ENCODE measurements at regions not wholly inside any gene's neighbourhood (a gene's known extent, or its start where the extent isn't known, plus 50 kb on each side); places are given as distances from the start of the nearest gene placed in this dataset.
"Not testable (repeated sequence)": the region's sequence is repeated elsewhere in the genome, so short reads cannot be mapped to it uniquely, and the experiment has no call there.

DNA sequence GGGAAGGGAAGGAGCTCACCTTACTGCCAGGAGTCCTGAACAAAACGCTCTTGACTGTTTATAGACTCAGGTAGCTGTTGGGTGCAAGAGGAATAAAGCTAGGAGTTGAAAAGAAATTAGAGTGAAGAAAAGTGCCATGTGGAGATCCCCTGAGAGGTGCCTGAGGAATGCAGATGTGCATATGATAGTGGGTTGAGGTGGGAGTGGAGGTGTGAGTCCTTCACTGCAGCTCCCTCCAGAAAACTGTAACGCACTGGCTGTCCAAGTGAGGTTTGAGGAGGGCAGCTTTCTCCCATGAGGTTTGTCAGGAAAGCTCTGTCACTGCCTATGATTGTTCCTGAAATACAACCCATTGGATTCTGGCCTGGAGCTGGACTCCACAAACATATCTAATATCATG is 904.8 kb upstream of the POT1 start:
- Histone ChIP-seq H3K27ac (ENCODE audit: low read length) (no peak overlapping the region), H3K27me3 (ENCODE audit: control insufficient read depth, insufficient read depth) (no peaks in the 10 kb centered on the region), H3K9me3 (ENCODE audit: control insufficient read depth, low read length) (no peaks in the 10 kb centered on the region), H3K4me1 (ENCODE audit: control insufficient read depth, insufficient read depth, low read length) (no peaks in the 10 kb centered on the region), H3K4me3 (ENCODE audit: low read length) (no peak overlapping the region)
- intact Hi-C loops (cut with DNase I): no loop called here
- no peak for ATAC-seq
- DNase-seq: no peak
- 46% methylated on average over 2 of the region's 2 CpGs for WGBS

DNA sequence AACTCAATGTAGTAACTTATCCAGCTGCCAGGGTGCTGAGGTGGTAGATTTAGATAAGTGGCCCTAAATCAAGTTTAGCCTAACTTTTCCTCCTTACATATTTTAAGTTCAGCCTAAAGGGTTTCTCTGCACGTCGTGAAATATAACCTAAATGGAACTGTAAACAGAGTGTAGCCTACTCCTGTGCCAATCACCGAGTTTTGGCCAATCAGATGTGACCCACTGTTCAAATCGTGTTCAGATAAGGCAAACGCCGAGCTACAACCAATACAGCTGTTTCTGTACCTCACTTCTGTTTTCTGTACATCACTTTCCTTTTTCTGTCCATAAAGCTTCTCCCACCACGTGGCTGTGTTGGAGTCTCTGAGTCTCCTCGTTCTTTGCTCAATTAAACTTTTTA is 904.2 kb upstream of the POT1 start:
- Histone ChIP-seq H3K9me3 (ENCODE audit: control insufficient read depth, low read length) (no peaks in the 10 kb centered on the region), H3K27ac (ENCODE audit: low read length) (no peak overlapping the region), H3K4me3 (ENCODE audit: low read length) (no peak overlapping the region), H3K27me3 (ENCODE audit: control insufficient read depth, insufficient read depth) (no peaks in the 10 kb centered on the region), H3K4me1 (ENCODE audit: control insufficient read depth, insufficient read depth, low read length) (no peaks in the 10 kb centered on the region)
- DNase-seq: no peak
- ATAC-seq: no peak
- 63% methylated on average over 8 of the region's 8 CpGs for WGBS
- intact Hi-C loops (cut with DNase I): no loop called here

DNA sequence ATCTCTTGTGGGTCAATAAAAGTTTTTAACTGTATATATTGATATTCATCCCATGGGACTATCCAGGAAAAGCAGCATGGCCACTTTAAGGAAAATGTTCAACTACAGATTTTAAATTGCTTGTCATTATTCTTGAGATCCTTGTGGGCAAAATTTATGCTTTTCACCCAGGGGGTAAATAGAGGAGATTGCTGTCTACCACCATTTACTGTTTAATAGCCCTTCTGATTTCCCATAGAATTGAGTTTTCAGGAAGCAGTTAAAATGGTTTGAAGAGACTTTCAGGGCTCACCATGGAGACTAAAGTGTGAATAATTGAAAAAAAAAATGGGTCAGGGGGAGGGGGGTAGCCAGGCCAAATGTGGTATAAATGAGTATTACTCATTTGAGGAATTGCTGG is 901.1 kb upstream of the POT1 start:
- no peaks in the 10 kb centered on the region for H3K4me1 ChIP-seq (ENCODE audit: control insufficient read depth, insufficient read depth, low read length)
- ATAC-seq (no peak), DNase-seq (no peak)
- no peak overlapping the region for H3K27ac ChIP-seq (ENCODE audit: low read length)
- H3K4me3 ChIP-seq (ENCODE audit: low read length): no peak overlapping the region
- intact Hi-C loops (cut with DNase I): no loop called here
- H3K9me3 ChIP-seq (ENCODE audit: control insufficient read depth, low read length): no peaks in the 10 kb centered on the region
- H3K27me3 ChIP-seq (ENCODE audit: control insufficient read depth, insufficient read depth): no peaks in the 10 kb centered on the region

GRCh38 chr7:125828153-125828700 is 898.6 kb upstream of the POT1 start:
- ATAC-seq: no peak
- no peaks in the 10 kb centered on the region for H3K9me3 ChIP-seq (ENCODE audit: control insufficient read depth, low read length)
- DNase-seq: no peak
- WGBS: 81% methylated on average over 3 of the region's 3 CpGs
- no peaks in the 10 kb centered on the region for H3K27me3 ChIP-seq (ENCODE audit: control insufficient read depth, insufficient read depth)
- no peaks in the 10 kb centered on the region for H3K4me1 ChIP-seq (ENCODE audit: control insufficient read depth, insufficient read depth, low read length)
- intact Hi-C loops (cut with DNase I): no loop called here
- H3K4me3 ChIP-seq (ENCODE audit: low read length): no peak overlapping the region
- H3K27ac ChIP-seq (ENCODE audit: low read length): no peak overlapping the region

GRCh38 chr7:125823538-125823937 is 893.9 kb upstream of the POT1 start:
- ATAC-seq (no peak), DNase-seq (no peak)
- Histone ChIP-seq H3K27ac (ENCODE audit: low read length) (no peak overlapping the region), H3K9me3 (ENCODE audit: control insufficient read depth, low read length) (no peaks in the 10 kb centered on the region), H3K4me3 (ENCODE audit: low read length) (no peak overlapping the region), H3K27me3 (ENCODE audit: control insufficient read depth, insufficient read depth) (no peaks in the 10 kb centered on the region), H3K4me1 (ENCODE audit: control insufficient read depth, insufficient read depth, low read length) (no peaks in the 10 kb centered on the region)
- intact Hi-C loops (cut with DNase I): no loop called here

GRCh38 chr7:125820495-125820894 is 890.9 kb upstream of the POT1 start:
- Histone ChIP-seq H3K27me3 (ENCODE audit: control insufficient read depth, insufficient read depth) (no peaks in the 10 kb centered on the region), H3K4me1 (ENCODE audit: control insufficient read depth, insufficient read depth, low read length) (no peaks in the 10 kb centered on the region), H3K9me3 (ENCODE audit: control insufficient read depth, low read length) (no peaks in the 10 kb centered on the region), H3K4me3 (ENCODE audit: low read length) (no peak overlapping the region), H3K27ac (ENCODE audit: low read length) (no peak overlapping the region)
- intact Hi-C loops (cut with DNase I): no loop called here
- no peak for DNase-seq
- ATAC-seq: no peak

- Histone ChIP-seq H3K27me3 (ENCODE audit: control insufficient read depth, insufficient read depth) (no peaks in the 10 kb centered on the region), H3K4me3 (ENCODE audit: low read length) (no peak overlapping the region), H3K9me3 (ENCODE audit: control insufficient read depth, low read length) (no peaks in the 10 kb centered on the region), H3K27ac (ENCODE audit: low read length) (no peak overlapping the region), H3K4me1 (ENCODE audit: control insufficient read depth, insufficient read depth, low read length) (no peaks in the 10 kb centered on the region)
- ATAC-seq (no peak), DNase-seq (no peak)
- intact Hi-C loops (cut with DNase I): no loop called here
- WGBS: 41% methylated on average over 2 of the region's 2 CpGs
Observed at GRCh38 chr7:125814100-125814499, 884.5 kb upstream of the POT1 start.

DNA sequence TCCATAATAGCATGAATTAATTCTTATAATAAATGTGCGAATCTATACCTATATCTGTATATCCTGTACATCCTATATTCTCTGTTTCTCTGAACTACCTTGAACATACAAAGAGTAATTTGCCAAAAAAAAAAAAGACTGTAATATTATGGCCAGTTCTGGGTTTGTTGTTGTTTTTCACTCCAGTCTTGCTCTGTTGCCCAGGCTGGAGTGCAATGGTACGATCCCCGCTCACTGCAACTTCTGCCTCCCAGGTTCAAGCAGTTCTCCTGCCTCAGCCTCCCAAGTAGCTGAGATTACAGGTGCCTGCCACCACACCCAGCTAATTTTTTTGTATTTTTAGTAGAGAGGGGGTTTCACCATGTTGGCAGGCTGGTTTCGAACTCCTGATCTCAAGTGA is 876.9 kb upstream of the POT1 start:
- H3K4me1 ChIP-seq (ENCODE audit: control insufficient read depth, insufficient read depth, low read length); ATAC-seq; intact Hi-C loops (cut with DNase I); H3K27ac ChIP-seq (ENCODE audit: low read length); H3K4me3 ChIP-seq (ENCODE audit: low read length); H3K27me3 ChIP-seq (ENCODE audit: control insufficient read depth, insufficient read depth); DNase-seq; H3K9me3 ChIP-seq (ENCODE audit: control insufficient read depth, low read length): not testable (repeated sequence)
- WGBS: 89% methylated on average over 4 of the region's 4 CpGs

DNA sequence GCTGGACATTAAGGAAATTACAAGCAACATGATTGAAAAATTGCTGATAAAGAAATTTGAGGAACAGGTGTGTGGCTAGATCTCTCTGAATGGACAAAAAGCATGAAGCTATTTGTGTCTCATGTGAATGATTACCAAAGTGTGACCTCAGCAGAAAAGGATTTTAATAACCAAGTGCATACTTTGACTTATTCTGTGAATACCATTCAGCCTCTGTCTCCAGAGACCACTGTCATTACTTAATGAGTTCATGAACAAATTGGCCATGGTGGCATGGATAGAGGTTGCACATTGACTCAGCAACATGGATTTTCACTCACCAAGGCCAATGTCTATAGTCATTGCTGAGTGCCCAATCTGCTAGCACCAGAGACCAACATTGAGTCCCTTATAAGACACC is 874.6 kb upstream of the POT1 start:
- H3K4me1 ChIP-seq (ENCODE audit: control insufficient read depth, insufficient read depth, low read length): no peaks in the 10 kb centered on the region
- intact Hi-C loops (cut with DNase I): no loop called here
- H3K27ac ChIP-seq (ENCODE audit: low read length): no peak overlapping the region
- ATAC-seq (no peak), DNase-seq (no peak)
- H3K4me3 ChIP-seq (ENCODE audit: low read length): no peak overlapping the region
- H3K9me3 ChIP-seq (ENCODE audit: control insufficient read depth, low read length): no peaks in the 10 kb centered on the region
- H3K27me3 ChIP-seq (ENCODE audit: control insufficient read depth, insufficient read depth): no peaks in the 10 kb centered on the region

GRCh38 chr7:125780153-125780552 is 850.5 kb upstream of the POT1 start:
- intact Hi-C loops (cut with DNase I): no loop called here
- WGBS: 69% methylated on average over 1 of the region's 1 CpG
- no peaks in the 10 kb centered on the region for H3K9me3 ChIP-seq (ENCODE audit: control insufficient read depth, low read length)
- H3K4me1 ChIP-seq (ENCODE audit: control insufficient read depth, insufficient read depth, low read length): no peaks in the 10 kb centered on the region
- no peak overlapping the region for H3K4me3 ChIP-seq (ENCODE audit: low read length)
- DNase-seq (no peak), ATAC-seq (no peak)
- H3K27ac ChIP-seq (ENCODE audit: low read length): no peak overlapping the region
- H3K27me3 ChIP-seq (ENCODE audit: control insufficient read depth, insufficient read depth): no peaks in the 10 kb centered on the region

DNA sequence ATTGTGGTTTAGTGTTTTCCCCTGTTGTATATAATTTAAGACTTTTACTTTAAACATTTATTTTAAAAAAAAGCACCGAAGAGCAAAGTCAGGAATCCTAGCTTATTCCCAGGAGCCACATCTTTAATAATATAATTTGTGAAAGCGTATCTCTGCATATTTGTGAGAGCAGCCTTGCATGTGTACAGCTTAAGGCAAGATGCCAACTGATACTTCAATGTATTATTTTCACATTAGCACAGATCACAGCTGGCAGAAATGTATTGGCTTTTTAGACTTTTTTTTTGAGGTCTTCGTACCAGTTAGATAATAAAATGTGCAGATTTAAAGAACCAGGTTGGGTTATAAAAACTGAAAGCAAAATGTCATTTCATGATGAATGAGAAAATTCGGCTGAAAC is 845.7 kb upstream of the POT1 start:
- DNase-seq (no peak), ATAC-seq (no peak)
- H3K4me3 ChIP-seq (ENCODE audit: low read length): no peak overlapping the region
- intact Hi-C loops (cut with DNase I): no loop called here
- 52% methylated on average over 4 of the region's 4 CpGs for WGBS
- no peaks in the 10 kb centered on the region for H3K4me1 ChIP-seq (ENCODE audit: control insufficient read depth, insufficient read depth, low read length)
- H3K27me3 ChIP-seq (ENCODE audit: control insufficient read depth, insufficient read depth): no peaks in the 10 kb centered on the region
- no peaks in the 10 kb centered on the region for H3K9me3 ChIP-seq (ENCODE audit: control insufficient read depth, low read length)
- no peak overlapping the region for H3K27ac ChIP-seq (ENCODE audit: low read length)

DNA sequence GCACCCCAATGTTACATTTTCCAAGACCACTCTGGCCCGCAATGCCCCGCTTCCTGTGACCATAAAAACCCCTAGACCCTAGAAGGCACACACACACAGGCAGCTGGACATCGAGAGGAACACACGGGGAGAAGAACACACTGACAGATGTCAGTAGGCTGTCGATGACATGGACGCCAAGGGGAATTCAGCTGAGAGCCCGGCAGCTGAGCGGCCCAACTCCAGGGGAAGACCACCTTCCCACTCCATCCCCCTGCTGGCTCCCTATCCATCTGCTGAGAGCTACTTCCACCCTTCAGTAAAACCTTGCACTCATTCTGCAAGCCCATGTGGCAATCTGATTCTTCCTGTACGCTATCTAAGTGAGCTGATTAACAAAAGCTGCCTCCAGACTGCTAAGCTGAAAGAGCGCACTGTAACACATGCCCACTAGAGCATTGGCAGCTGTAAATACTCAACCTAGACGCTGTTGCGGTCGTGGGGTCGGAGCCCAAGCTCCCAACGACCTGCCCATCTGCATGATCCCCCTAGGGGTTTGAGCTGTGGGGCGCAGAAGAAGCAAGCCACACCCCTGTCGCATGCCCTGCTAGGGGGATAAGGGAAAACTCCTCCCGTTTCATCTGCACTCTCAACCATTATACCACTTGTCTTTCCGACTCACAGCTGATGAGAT is 843.6 kb upstream of the POT1 start:
- H3K27me3 ChIP-seq (ENCODE audit: control insufficient read depth, insufficient read depth): no peaks in the 10 kb centered on the region
- ATAC-seq: no peak

More for the DNA sequence above, 843.6 kb upstream of the POT1 start:
- DNase-seq: no peak
- Histone ChIP-seq H3K9me3 (ENCODE audit: control insufficient read depth, low read length) (no peaks in the 10 kb centered on the region), H3K4me3 (ENCODE audit: low read length) (no peak overlapping the region), H3K27ac (ENCODE audit: low read length) (no peak overlapping the region), H3K4me1 (ENCODE audit: control insufficient read depth, insufficient read depth, low read length) (no peaks in the 10 kb centered on the region)
- intact Hi-C loops (cut with DNase I): no loop called here
- 47% methylated on average over 19 of the region's 19 CpGs for WGBS
